ENCODE measurements at regions not wholly inside any gene's neighbourhood (a gene's known extent, or its start where the extent isn't known, plus 50 kb on each side); places are given as distances from the start of the nearest gene placed in this dataset.

GRCh38 chr5:71946343-71947030, 160.8 kb upstream of the MAP1B start:
- ATAC-seq (ENCODE audit: low read depth): no peak
- Mint-ChIP-seq H3K27me3 (peaks cover 4% of the 10 kb centered on the region), H3K36me3 (no peaks in the 10 kb centered on the region), H3K4me3 (no peak overlapping the region), H3K27ac (no peak overlapping the region), H3K4me1 (no peaks in the 10 kb centered on the region), H3K9me3 (peaks cover 4% of the 10 kb centered on the region)
- DNase-seq (ENCODE audit: low spot score in 2 of 2): no peak

DNA sequence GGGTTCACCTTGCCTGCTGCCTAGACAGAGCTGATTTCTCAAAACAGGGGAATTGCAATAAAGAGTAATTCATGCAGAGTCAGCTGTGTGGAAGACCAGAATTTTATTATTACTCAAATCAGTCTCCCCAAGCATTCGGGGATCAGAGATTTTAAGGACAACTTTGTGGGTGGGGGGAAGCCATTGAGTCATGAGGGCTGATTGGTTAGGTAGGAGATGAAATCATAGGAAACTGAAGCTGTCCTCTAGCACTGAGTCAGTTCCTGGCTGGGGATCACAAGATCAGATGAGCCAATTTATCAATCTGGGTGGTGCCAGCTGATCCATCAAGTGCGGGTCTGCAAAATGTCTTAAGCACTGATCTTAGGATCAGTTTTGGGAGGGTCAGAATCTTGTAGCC, 159.1 kb upstream of the MAP1B start:
- DNase-seq (ENCODE audit: low spot score in 2 of 2): no peak
- Mint-ChIP-seq H3K9me3 (peaks cover 4% of the 10 kb centered on the region), H3K27ac (no peak overlapping the region), H3K36me3 (no peaks in the 10 kb centered on the region), H3K4me3 (no peak overlapping the region), H3K27me3 (peaks cover 8% of the 10 kb centered on the region), H3K4me1 (no peaks in the 10 kb centered on the region)
- no peak for ATAC-seq (ENCODE audit: low read depth)

DNA sequence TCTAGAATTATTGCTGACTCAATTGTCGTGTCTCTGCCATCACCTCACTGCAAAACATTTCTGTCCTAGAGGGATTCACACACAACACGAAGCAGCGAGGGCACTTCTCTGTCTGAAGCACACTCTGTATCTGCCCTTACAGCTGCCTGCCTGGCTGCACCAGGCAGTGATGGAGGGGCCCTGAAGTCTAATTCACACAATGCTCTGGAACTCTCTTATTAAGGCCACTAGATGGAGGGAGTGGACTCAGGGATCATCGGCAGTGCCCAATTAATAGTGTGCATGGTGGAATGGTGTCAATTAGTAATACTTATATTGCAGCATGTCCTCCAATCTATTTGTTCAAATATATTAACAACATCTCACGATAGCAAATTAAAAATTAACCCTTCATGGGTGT, 157.5 kb upstream of the MAP1B start:
- ATAC-seq (ENCODE audit: low read depth) (no peak), DNase-seq (ENCODE audit: low spot score in 2 of 2) (no peak)
- Mint-ChIP-seq H3K36me3 (no peaks in the 10 kb centered on the region), H3K4me1 (no peaks in the 10 kb centered on the region), H3K27ac (no peak overlapping the region), H3K27me3 (peaks cover 9% of the 10 kb centered on the region), H3K9me3 (peaks cover 4% of the 10 kb centered on the region), H3K4me3 (no peak overlapping the region)

DNA sequence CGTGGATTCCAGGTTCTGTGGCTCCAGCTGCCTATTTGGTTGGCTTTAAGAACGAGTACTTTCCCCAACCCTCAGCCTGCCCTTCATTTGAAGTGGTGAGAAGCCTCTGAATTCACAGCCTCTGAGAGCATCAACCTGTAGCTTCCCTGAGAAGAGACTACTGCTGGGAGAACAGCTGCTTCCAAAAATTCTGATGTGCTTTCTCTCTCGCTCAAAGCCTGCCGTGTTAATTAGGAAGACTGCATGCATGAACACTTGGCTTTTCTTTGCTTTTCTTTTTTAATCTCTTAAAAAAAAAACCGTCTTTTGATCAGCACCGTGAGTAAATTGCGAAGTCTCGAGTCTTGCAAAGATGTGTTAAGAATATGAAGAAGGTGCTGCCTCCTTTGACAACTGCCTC, 153.4 kb upstream of the MAP1B start:
- DNase-seq (ENCODE audit: low spot score in 2 of 2): no peak
- Mint-ChIP-seq H3K36me3 (no peaks in the 10 kb centered on the region), H3K4me1 (no peaks in the 10 kb centered on the region), H3K9me3 (peaks cover under 1% of the 10 kb centered on the region), H3K27ac (no peak overlapping the region), H3K4me3 (no peak overlapping the region), H3K27me3 (peaks cover 8% of the 10 kb centered on the region)
- no peak for ATAC-seq (ENCODE audit: low read depth)

DNA sequence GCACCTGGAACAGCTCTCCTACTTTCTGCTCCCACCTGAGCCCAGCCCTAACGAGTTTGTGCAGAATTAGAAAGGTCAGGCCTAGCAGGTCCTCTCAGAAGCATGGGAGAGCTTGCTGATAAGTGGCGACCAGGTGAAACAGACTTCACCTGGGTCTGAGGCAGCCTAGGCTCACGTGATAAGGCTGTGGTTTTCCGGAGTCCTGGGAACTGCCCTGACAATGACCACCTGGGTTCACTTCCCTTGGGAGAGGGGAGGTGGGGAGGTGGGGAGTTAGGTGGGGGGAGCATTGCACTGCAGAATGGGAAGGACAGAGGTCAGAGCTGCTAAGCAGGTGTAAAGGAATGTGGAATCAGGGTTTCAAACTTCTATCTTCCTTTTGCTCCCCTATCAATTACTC, 152.9 kb upstream of the MAP1B start:
- no peaks in the 10 kb centered on the region for H3K9me3 Mint-ChIP-seq
- peaks cover 8% of the 10 kb centered on the region for H3K27me3 Mint-ChIP-seq
- no peak overlapping the region for H3K27ac Mint-ChIP-seq
- no peaks in the 10 kb centered on the region for H3K4me1 Mint-ChIP-seq
- DNase-seq (ENCODE audit: low spot score in 2 of 2): no peak
- H3K4me3 Mint-ChIP-seq: no peak overlapping the region
- no peak for ATAC-seq (ENCODE audit: low read depth)
- no peaks in the 10 kb centered on the region for H3K36me3 Mint-ChIP-seq

GRCh38 chr5:71955723-71956122, 151.6 kb upstream of the MAP1B start:
- ATAC-seq (ENCODE audit: low read depth) (no peak), DNase-seq (ENCODE audit: low spot score in 2 of 2) (no peak)
- peaks cover 7% of the 10 kb centered on the region for H3K27me3 Mint-ChIP-seq
- H3K27ac Mint-ChIP-seq: no peak overlapping the region
- no peaks in the 10 kb centered on the region for H3K36me3 Mint-ChIP-seq
- no peaks in the 10 kb centered on the region for H3K4me1 Mint-ChIP-seq
- H3K9me3 Mint-ChIP-seq: no peaks in the 10 kb centered on the region
- H3K4me3 Mint-ChIP-seq: no peak overlapping the region

- Mint-ChIP-seq H3K27me3 (peaks cover 4% of the 10 kb centered on the region), H3K9me3 (no peaks in the 10 kb centered on the region), H3K36me3 (no peaks in the 10 kb centered on the region), H3K27ac (no peak overlapping the region), H3K4me1 (no peaks in the 10 kb centered on the region), H3K4me3 (no peak overlapping the region)
- DNase-seq (ENCODE audit: low spot score in 2 of 2) (no peak), ATAC-seq (ENCODE audit: low read depth) (no peak)
Measured at GRCh38 chr5:71957292-71957898, 149.9 kb upstream of the MAP1B start.

DNA sequence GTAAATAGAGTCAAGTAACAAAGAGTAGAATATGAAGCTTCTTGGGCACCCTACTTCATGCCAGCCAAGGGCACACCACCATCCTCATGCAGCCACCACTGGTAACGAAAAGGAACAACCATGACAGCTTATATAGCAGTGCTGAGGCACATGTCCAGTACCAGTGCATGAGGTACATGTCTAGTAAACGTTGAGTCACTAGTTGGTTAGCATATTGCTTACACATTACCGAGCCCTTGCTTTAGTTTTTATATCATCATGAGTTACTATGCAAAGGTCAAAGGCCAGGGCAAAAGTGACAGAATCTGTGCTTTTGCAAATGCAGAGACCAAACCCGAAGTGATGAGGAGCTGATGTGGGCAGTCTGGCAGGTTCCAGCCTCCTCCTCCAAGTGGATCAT, 147.1 kb upstream of the MAP1B start:
- ATAC-seq (ENCODE audit: low read depth) (no peak), DNase-seq (ENCODE audit: low spot score in 2 of 2) (no peak)
- no peak overlapping the region for H3K4me3 Mint-ChIP-seq
- no peaks in the 10 kb centered on the region for H3K4me1 Mint-ChIP-seq
- no peak overlapping the region for H3K27ac Mint-ChIP-seq
- H3K9me3 Mint-ChIP-seq: no peaks in the 10 kb centered on the region
- no peaks in the 10 kb centered on the region for H3K27me3 Mint-ChIP-seq
- H3K36me3 Mint-ChIP-seq: no peaks in the 10 kb centered on the region

GRCh38 chr5:71961786-71962185, 145.5 kb upstream of the MAP1B start:
- no peak overlapping the region for H3K4me3 Mint-ChIP-seq
- H3K9me3 Mint-ChIP-seq: peaks cover 1% of the 10 kb centered on the region
- peaks cover 1% of the 10 kb centered on the region for H3K27me3 Mint-ChIP-seq
- DNase-seq (ENCODE audit: low spot score in 2 of 2) (no peak), ATAC-seq (ENCODE audit: low read depth) (no peak)
- no peak overlapping the region for H3K27ac Mint-ChIP-seq
- no peaks in the 10 kb centered on the region for H3K4me1 Mint-ChIP-seq
- no peaks in the 10 kb centered on the region for H3K36me3 Mint-ChIP-seq

- no peak for DNase-seq (ENCODE audit: low spot score in 2 of 2)
- peaks cover 1% of the 10 kb centered on the region for H3K9me3 Mint-ChIP-seq
- H3K36me3 Mint-ChIP-seq: no peaks in the 10 kb centered on the region
- no peak for ATAC-seq (ENCODE audit: low read depth)
- peaks cover 11% of the 10 kb centered on the region for H3K27me3 Mint-ChIP-seq
- H3K4me1 Mint-ChIP-seq: no peaks in the 10 kb centered on the region
- no peak overlapping the region for H3K27ac Mint-ChIP-seq
- H3K4me3 Mint-ChIP-seq: no peak overlapping the region
Measured at GRCh38 chr5:71969460-71969859, 137.8 kb upstream of the MAP1B start.

DNA sequence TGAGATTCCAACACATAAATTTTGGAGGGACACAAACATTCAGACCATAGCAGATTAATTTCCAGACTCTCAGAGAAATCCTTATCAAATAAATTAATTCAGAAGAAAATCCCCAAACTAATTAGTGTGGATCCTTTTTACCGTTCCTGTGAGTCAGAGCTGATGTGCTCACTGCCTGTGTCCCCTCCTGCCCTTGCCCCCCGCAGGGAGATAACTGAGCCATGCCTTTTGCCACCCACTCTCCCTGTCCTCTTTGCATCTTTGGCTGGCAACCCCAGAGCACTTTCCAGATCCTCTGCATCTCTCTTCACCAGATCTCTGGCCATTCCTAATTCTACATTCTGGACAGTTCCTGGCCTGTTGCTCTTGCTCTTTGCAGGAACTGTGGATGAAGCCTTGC, 135.4 kb upstream of the MAP1B start:
- no peak for DNase-seq (ENCODE audit: low spot score in 2 of 2)
- Mint-ChIP-seq H3K27me3 (peaks cover 13% of the 10 kb centered on the region), H3K27ac (no peak overlapping the region), H3K4me3 (no peak overlapping the region), H3K36me3 (no peaks in the 10 kb centered on the region), H3K4me1 (no peaks in the 10 kb centered on the region), H3K9me3 (no peaks in the 10 kb centered on the region)
- ATAC-seq (ENCODE audit: low read depth): no peak

GRCh38 chr5:71972777-71973473, 134.3 kb upstream of the MAP1B start:
- H3K27me3 Mint-ChIP-seq: peaks cover 13% of the 10 kb centered on the region
- H3K9me3 Mint-ChIP-seq: no peaks in the 10 kb centered on the region
- no peak overlapping the region for H3K27ac Mint-ChIP-seq
- ATAC-seq (ENCODE audit: low read depth): no peak
- H3K4me3 Mint-ChIP-seq: no peak overlapping the region
- no peaks in the 10 kb centered on the region for H3K36me3 Mint-ChIP-seq
- DNase-seq (ENCODE audit: low spot score in 2 of 2): no peak
- no peaks in the 10 kb centered on the region for H3K4me1 Mint-ChIP-seq

DNA sequence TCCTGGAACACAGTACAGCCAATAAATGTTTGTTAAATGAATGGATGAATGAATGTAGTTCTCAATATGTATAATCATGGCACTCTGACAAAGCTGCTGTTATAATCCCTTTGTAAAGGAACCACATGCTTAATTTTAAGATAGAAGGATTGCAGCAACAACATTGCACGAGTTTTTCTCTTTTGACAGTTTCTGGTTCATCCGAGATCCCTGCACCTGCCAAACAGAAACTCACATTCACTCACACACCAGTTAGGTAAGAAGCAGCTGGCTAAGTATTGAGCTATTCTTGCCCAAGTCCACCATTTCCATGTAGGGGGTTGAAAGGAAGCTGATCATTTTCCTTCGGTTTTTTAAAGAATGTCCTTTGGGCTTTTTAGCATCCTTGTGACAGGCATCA, 133.7 kb upstream of the MAP1B start:
- no peak overlapping the region for H3K27ac Mint-ChIP-seq
- no peak for ATAC-seq (ENCODE audit: low read depth)
- no peaks in the 10 kb centered on the region for H3K9me3 Mint-ChIP-seq
- peaks cover 13% of the 10 kb centered on the region for H3K27me3 Mint-ChIP-seq
- no peaks in the 10 kb centered on the region for H3K36me3 Mint-ChIP-seq
- H3K4me1 Mint-ChIP-seq: no peaks in the 10 kb centered on the region
- DNase-seq (ENCODE audit: low spot score in 2 of 2): no peak
- H3K4me3 Mint-ChIP-seq: no peak overlapping the region

DNA sequence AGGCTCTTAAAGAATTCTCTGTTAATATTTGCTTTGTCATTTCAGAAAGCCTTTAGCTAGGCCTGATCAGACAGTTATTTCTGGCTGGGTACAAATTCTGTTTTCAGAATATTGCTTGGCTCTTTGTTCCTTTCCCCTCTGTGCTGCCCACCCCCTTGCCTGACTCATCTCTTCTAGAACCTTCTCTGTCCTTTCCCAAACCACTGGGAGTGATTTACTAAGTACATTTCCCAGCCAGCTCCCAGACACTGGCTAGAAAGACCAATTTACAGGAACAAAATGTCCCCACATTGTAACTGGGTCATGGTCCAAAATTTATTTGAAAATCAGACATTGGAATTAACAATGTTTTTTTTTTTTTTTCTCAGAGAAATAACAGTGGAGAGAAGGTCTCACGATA, 133.1 kb upstream of the MAP1B start:
- Mint-ChIP-seq H3K27ac (no peak overlapping the region), H3K4me1 (no peaks in the 10 kb centered on the region), H3K27me3 (peaks cover 13% of the 10 kb centered on the region), H3K4me3 (no peak overlapping the region), H3K9me3 (no peaks in the 10 kb centered on the region), H3K36me3 (no peaks in the 10 kb centered on the region)
- ATAC-seq (ENCODE audit: low read depth): no peak
- no peak for DNase-seq (ENCODE audit: low spot score in 2 of 2)

DNA sequence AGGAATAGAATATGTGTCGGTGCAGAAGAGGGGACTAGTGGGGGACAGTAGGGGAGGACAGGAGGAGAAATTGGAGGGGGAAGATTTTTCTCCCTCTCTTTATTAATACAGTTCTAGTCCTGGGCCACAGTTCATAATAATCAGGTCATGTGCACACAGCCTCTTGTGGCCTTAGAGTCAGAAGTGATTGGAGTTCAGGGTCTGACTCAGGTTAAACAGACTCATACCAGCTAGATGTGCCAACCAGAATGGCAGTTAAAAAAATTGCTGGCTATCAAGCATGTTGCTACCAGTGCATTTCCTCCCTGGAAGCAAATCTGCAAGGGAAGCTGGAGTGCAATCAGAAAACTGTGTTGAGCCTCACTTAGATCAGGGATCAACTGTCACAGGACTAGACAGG, 132.7 kb upstream of the MAP1B start:
- ATAC-seq (ENCODE audit: low read depth): no peak
- Mint-ChIP-seq H3K27ac (no peak overlapping the region), H3K27me3 (peaks cover 12% of the 10 kb centered on the region), H3K9me3 (no peaks in the 10 kb centered on the region), H3K36me3 (no peaks in the 10 kb centered on the region), H3K4me1 (no peaks in the 10 kb centered on the region), H3K4me3 (no peak overlapping the region)
- DNase-seq (ENCODE audit: low spot score in 2 of 2): no peak
